GM18505 (cell line): ENCODE measurements at regions not wholly inside any gene's neighbourhood (a gene's known extent, or its start where the extent isn't known, plus 50 kb on each side); places are given as distances from the start of the nearest gene placed in this dataset.
"Not testable (repeated sequence)": the region's sequence is repeated elsewhere in the genome, so short reads cannot be mapped to it uniquely, and the experiment has no call there.

Experiments used
- ATAC-seq: cut with Tn5 transposase; IDR thresholded peaks from one replicate; pipeline ENCODE4 v1.9.1; 2021; ENCODE audit not compliant: unreplicated experiment
- POLR2A ChIP-seq: IDR thresholded peaks from 4 replicates; pipeline ENCODE4 v1.6.1; 2011; ENCODE audit warnings: borderline replicate concordance; ENCODE audit not compliant: insufficient read depth, insufficient read length; ENCODE audit errors: extremely low read depth

DNA sequence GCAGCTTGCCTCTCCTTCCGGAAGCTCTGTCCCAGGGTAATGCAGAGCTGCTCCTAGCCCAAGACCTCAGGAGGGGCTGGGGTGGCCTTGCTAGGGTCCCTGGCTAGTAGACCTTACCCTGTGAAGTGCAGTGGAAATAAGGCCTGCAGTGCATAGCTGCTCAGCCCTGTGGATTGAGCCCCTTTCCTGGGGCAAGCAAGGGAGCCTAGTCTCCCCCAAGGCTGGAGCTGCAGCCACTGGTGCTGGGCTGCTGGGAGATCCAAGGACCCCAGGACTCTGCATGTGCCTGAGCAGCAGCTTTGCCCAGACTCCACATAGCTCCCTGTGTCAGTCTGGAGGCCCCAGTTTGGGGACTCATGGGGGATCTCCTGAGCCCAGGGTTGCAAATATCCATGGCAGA, 57.9 kb downstream of the FANCF start:
- ATAC-seq, result no peak
- TF ChIP-seq POLR2A, result no peak

GRCh38 chr11:22566293-22566692, 59.3 kb downstream of the FANCF start:
- ATAC-seq, result no peak
- no peak for TF ChIP-seq POLR2A

- TF ChIP-seq POLR2A, result no peak
- ATAC-seq, result no peak
These were observed 64.3 kb downstream of the FANCF start for GRCh38 chr11:22561283-22561682.

DNA sequence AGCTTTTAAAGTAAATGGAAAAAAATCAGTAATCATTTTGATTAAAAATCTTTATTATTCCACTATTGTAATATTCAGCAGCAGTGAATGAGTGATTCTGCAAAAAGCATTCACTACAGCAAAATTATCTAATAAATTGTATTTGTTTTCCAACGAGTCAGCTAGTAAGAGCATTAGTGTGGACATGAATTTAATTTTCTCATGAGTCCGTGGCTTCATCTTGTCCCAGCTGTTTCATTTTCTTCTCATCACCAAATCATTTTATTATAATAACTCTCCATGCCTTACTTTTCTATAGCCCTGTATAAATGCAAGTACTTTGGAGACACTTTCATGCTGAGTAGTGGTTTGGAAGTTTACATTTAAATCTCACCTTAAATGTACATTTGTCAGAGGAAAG, 66.2 kb downstream of the FANCF start:
- ATAC-seq, result no peak
- TF ChIP-seq POLR2A, result no peak

GRCh38 chr11:22558664-22559063, 67.0 kb downstream of the FANCF start:
- TF ChIP-seq POLR2A, result no peak
- no peak for ATAC-seq

GRCh38 chr11:22556381-22556780, 69.2 kb downstream of the FANCF start:
- no peak for TF ChIP-seq POLR2A
- ATAC-seq, result no peak

DNA sequence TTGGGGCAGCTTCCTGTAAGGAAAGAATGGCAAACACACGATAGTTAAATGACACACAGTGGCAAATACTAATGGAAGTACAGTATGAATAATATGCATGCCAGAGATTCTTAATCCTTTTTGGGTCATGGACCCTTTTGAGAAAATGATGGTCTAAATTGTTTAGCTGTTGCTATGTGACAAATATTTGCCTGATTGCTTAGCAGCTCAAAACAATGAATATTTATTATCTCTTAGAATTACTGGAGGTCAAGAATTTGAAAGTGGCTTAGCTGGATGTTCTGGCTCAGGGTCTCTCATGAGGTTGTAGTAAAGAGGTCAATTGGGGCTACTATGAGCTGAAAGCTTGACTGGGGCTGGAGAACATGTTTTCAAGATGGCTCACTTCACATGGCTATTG, 69.7 kb downstream of the FANCF start:
- no peak for TF ChIP-seq POLR2A
- ATAC-seq, result no peak

GRCh38 chr11:22554221-22554620, 71.4 kb downstream of the FANCF start:
- no peak for TF ChIP-seq POLR2A
- ATAC-seq, result peak; percentile 94

GRCh38 chr11:22552885-22553284, 72.7 kb downstream of the FANCF start:
- TF ChIP-seq POLR2A, result no peak
- no peak for ATAC-seq

- no peak for TF ChIP-seq POLR2A
- ATAC-seq, result no peak
These were observed 78.9 kb downstream of the FANCF start for GRCh38 chr11:22546746-22547145.

- no peak for ATAC-seq
- TF ChIP-seq POLR2A, result no peak
These were observed 82.4 kb downstream of the FANCF start for GRCh38 chr11:22543261-22543660.

- ATAC-seq, result no peak
- TF ChIP-seq POLR2A, result no peak
These were observed 85.8 kb downstream of the FANCF start for GRCh38 chr11:22539821-22540256.

DNA sequence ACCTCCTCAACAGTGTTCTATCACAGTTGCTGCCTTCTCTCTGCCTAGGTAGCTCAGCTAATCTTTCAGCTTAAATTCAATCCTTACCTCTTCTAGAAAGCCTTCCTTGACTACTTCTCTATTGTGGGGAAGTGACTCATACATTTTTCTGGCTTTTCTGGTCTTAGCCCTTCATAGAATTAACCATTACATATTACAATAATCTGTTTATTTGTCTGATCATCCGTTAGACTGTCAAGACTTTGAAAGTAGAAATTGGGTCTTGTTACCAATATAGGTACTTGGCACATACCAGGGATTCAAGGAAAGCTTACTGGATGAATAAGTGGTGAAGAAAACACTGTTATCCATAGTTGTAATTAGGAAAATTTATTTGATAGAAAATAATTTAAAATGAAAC, 89.6 kb downstream of the FANCF start:
- no peak for TF ChIP-seq POLR2A
- ATAC-seq, result no peak

GRCh38 chr11:22528612-22529429, 96.8 kb downstream of the FANCF start:
- not testable (repeated sequence) for ATAC-seq

DNA sequence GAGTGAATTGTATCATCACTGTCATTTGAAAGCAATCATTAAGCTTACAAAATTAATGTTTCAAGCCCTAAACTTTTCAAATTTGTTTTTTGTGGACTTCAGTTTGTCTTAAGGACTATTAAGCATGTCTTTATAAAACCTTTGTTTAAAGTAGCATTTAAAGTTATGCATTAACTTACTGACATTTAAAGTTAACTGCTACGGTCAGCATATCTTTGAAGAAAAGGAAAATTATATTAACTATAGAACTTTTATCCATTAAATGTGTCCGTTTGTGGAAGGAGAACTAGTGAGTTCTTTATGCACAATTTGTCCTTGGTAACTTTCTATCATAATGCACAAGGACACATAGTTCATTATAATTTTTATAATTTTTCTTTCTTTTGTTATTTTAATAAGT, 103.4 kb downstream of the FANCF start:
- ATAC-seq, result no peak
- TF ChIP-seq POLR2A, result no peak
